ENCODE measurements at regions not wholly inside any gene's neighbourhood (a gene's known extent, or its start where the extent isn't known, plus 50 kb on each side); places are given as distances from the start of the nearest gene placed in this dataset.
A peak's percentile ranks its signal among the peaks of the same experiment; 100 is the strongest.

- H3K27ac ChIP-seq (ENCODE audit: low read depth, low read length), result peak overlapping the region; percentile 66
- H3K27me3 ChIP-seq (ENCODE audit: insufficient read depth, low read length), result no peaks in the 10 kb centered on the region
- no peaks in the 10 kb centered on the region for H3K36me3 ChIP-seq (ENCODE audit: insufficient read depth, low read length)
- DNase-seq (ENCODE audit: insufficient read length, low spot score, missing footprints), result no peak
- no peaks in the 10 kb centered on the region for H3K9me3 ChIP-seq (ENCODE audit: low read depth, low read length)
- H2AFZ ChIP-seq (ENCODE audit: low read length), result no peak overlapping the region
- H3K4me1 ChIP-seq (ENCODE audit: insufficient read depth, low read length), result peaks cover 21% of the 10 kb centered on the region
- peak overlapping the region; percentile 68 for H3K4me2 ChIP-seq (ENCODE audit: insufficient read depth, low read length)
- no peaks in the 10 kb centered on the region for H3K79me2 ChIP-seq (ENCODE audit: insufficient read depth, low read length)
- no peak overlapping the region for H3K4me3 ChIP-seq (ENCODE audit: insufficient read depth, low read length)
- H4K20me1 ChIP-seq (ENCODE audit: insufficient read depth, low read length), result no peaks in the 10 kb centered on the region
- TF ChIP-seq CTCF (IDR thresholded peaks at IDR 0.05; ENCODE audit: extremely low read depth, low read depth, low read length), result no peak
Observed at GRCh38 chr1:244164511-244164890, 113.4 kb downstream of the ZBTB18 start.

GRCh38 chr1:244165021-244165420 lies 113.9 kb downstream of the ZBTB18 start:
- Histone ChIP-seq H3K9me3 (ENCODE audit: low read depth, low read length) (no peaks in the 10 kb centered on the region), H3K79me2 (ENCODE audit: insufficient read depth, low read length) (no peaks in the 10 kb centered on the region), H3K27ac (ENCODE audit: low read depth, low read length) (no peak overlapping the region), H3K4me3 (ENCODE audit: insufficient read depth, low read length) (no peak overlapping the region), H3K4me1 (ENCODE audit: insufficient read depth, low read length) (peaks cover 21% of the 10 kb centered on the region), H3K27me3 (ENCODE audit: insufficient read depth, low read length) (no peaks in the 10 kb centered on the region), H3K4me2 (ENCODE audit: insufficient read depth, low read length) (no peak overlapping the region), H4K20me1 (ENCODE audit: insufficient read depth, low read length) (no peaks in the 10 kb centered on the region), H2AFZ (ENCODE audit: low read length) (no peak overlapping the region), H3K36me3 (ENCODE audit: insufficient read depth, low read length) (no peaks in the 10 kb centered on the region)
- TF ChIP-seq CTCF (IDR thresholded peaks at IDR 0.05; ENCODE audit: extremely low read depth, low read depth, low read length), result no peak
- no peak for DNase-seq (ENCODE audit: insufficient read length, low spot score, missing footprints)

- Histone ChIP-seq H3K27me3 (ENCODE audit: insufficient read depth, low read length) (no peaks in the 10 kb centered on the region), H4K20me1 (ENCODE audit: insufficient read depth, low read length) (no peaks in the 10 kb centered on the region), H3K4me3 (ENCODE audit: insufficient read depth, low read length) (no peak overlapping the region), H3K79me2 (ENCODE audit: insufficient read depth, low read length) (no peaks in the 10 kb centered on the region), H3K36me3 (ENCODE audit: insufficient read depth, low read length) (no peaks in the 10 kb centered on the region), H3K9me3 (ENCODE audit: low read depth, low read length) (no peaks in the 10 kb centered on the region), H3K4me1 (ENCODE audit: insufficient read depth, low read length) (peaks cover 21% of the 10 kb centered on the region), H3K4me2 (ENCODE audit: insufficient read depth, low read length) (no peak overlapping the region), H3K27ac (ENCODE audit: low read depth, low read length) (no peak overlapping the region), H2AFZ (ENCODE audit: low read length) (no peak overlapping the region)
- no peak for TF ChIP-seq CTCF (IDR thresholded peaks at IDR 0.05; ENCODE audit: extremely low read depth, low read depth, low read length)
- no peak for DNase-seq (ENCODE audit: insufficient read length, low spot score, missing footprints)
Observed at GRCh38 chr1:244165701-244166100, 114.6 kb downstream of the ZBTB18 start.

GRCh38 chr1:244171241-244171985 lies 120.3 kb downstream of the ZBTB18 start:
- H4K20me1 ChIP-seq (ENCODE audit: insufficient read depth, low read length), result no peaks in the 10 kb centered on the region
- TF ChIP-seq CTCF (IDR thresholded peaks at IDR 0.05; ENCODE audit: extremely low read depth, low read depth, low read length), result no peak
- no peaks in the 10 kb centered on the region for H3K9me3 ChIP-seq (ENCODE audit: low read depth, low read length)
- no peaks in the 10 kb centered on the region for H3K79me2 ChIP-seq (ENCODE audit: insufficient read depth, low read length)
- no peak for DNase-seq (ENCODE audit: insufficient read length, low spot score, missing footprints)
- H3K27me3 ChIP-seq (ENCODE audit: insufficient read depth, low read length), result peaks cover under 1% of the 10 kb centered on the region
- H3K27ac ChIP-seq (ENCODE audit: low read depth, low read length), result no peak overlapping the region
- no peak overlapping the region for H3K4me3 ChIP-seq (ENCODE audit: insufficient read depth, low read length)
- no peak overlapping the region for H3K4me2 ChIP-seq (ENCODE audit: insufficient read depth, low read length)
- H2AFZ ChIP-seq (ENCODE audit: low read length), result no peak overlapping the region
- H3K36me3 ChIP-seq (ENCODE audit: insufficient read depth, low read length), result no peaks in the 10 kb centered on the region
- no peaks in the 10 kb centered on the region for H3K4me1 ChIP-seq (ENCODE audit: insufficient read depth, low read length)

All from osteoblast (primary cell).